Gastroesophageal sphincter (tissue), 3 donors: ENCODE measurements at regions not wholly inside any gene's neighbourhood (a gene's known extent, or its start where the extent isn't known, plus 50 kb on each side); places are given as distances from the start of the nearest gene placed in this dataset.

ENCODE experiments used
- CTCF ChIP-seq, 4 experiments: fragments of 200-600 bp in 2 of 4; fragments of 450-650 bp in 2 of 4; sonication (generic) in 1 of 4; IDR thresholded peaks; one replicate each; pipeline ENCODE4 v1.5.1; 2017 to 2019; ENCODE audit warnings: antibody characterized with exemption in 4 of 4, mild to moderate bottlenecking in 2 of 4, moderate library complexity in 2 of 4
- EP300 ChIP-seq: sonication (generic); formaldehyde crosslinking; IDR thresholded peaks from one replicate; pipeline ENCODE4 v1.6.1; 2017; ENCODE audit warnings: antibody characterized with exemption, mild to moderate bottlenecking
- POLR2A ChIP-seq, 2 donors: fragments of 450-650 bp; IDR thresholded peaks; one replicate each; pipeline ENCODE4 v1.6.1; 2017; ENCODE audit warnings: antibody characterized with exemption in 2 of 2, mild to moderate bottlenecking in 2 of 2, moderate library complexity in 1 of 2
- POLR2AphosphoS5 ChIP-seq: sonication (generic); formaldehyde crosslinking; IDR thresholded peaks from one replicate; pipeline ENCODE4 v1.6.1; 2017; ENCODE audit warnings: antibody characterized with exemption

DNA sequence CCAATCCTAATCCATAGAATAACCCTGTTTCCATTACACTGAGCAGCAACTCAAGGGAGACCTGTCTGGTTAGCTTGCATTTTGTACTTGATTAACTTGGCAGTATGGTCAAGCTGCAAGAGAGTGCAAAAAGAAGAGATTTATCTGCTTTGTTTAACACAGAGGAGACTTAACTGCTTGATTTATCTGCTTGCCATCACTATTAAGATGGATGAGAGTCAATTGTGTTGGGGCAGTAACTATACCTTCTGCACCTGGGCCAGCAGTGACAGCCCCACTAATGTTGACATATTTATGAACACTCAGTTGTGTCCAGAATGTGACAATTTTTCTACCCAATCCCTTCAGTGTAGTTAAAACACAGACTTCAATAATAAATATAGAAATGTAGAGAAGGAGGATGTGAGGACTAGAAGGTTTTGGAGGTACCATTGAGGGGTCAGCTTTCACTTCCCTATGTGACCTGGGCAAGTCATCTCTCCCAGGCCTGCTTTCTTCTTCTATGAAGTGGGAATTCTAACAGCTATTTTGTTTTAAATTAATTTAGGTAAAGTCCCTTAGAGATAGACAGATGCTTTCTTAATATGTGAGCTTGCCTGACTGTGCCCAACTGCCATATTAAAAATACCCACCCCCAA is 159.1 kb upstream of the KCNK2 start:
- TF ChIP-seq CTCF (IDR thresholded peaks at IDR 0.05) (no peak), POLR2A (IDR thresholded peaks at IDR 0.05) (no peak), EP300 (no peak), POLR2AphosphoS5 (no peak)
